Neural cell (in vitro differentiated cells): ENCODE measurements at regions not wholly inside any gene's neighbourhood (a gene's known extent, or its start where the extent isn't known, plus 50 kb on each side); places are given as distances from the start of the nearest gene placed in this dataset.

Experiments used
- H2AFZ ChIP-seq: fragments of 200-600, 300-800 bp; sonication (generic), shearing (Covaris generic); 2 replicates; pipeline ENCODE4 v1.6.0; 2014; ENCODE audit warnings: low read depth, mild to moderate bottlenecking, antibody characterized with exemption, low read length, moderate library complexity
- H3F3A ChIP-seq: fragments of 200-600 bp; shearing (Covaris generic); 2 replicates; pipeline ENCODE4 v1.6.1; 2016; ENCODE audit warnings: mild to moderate bottlenecking, moderate library complexity, mixed read lengths, antibody characterized with exemption, low read length; ENCODE audit not compliant: insufficient read depth, poor library complexity, severe bottlenecking
- H3K27ac ChIP-seq: fragments of 200-600, 300-800 bp; sonication (generic), shearing (Covaris generic); 2 replicates; pipeline ENCODE4 v1.5.1; 2014; ENCODE audit warnings: mild to moderate bottlenecking, low read length, moderate library complexity
- H3K27me3 ChIP-seq: fragments of 300-800, 200-600 bp; sonication (generic), shearing (Covaris generic); 2 replicates; pipeline ENCODE4 v1.6.0; 2014; ENCODE audit warnings: mild to moderate bottlenecking, low read depth, low read length, moderate library complexity; ENCODE audit not compliant: insufficient read depth
- H3K36me3 ChIP-seq: fragments of 300-800, 200-600 bp; sonication (generic), shearing (Covaris generic); 2 replicates; pipeline ENCODE4 v1.5.1; 2014; ENCODE audit warnings: mild to moderate bottlenecking, antibody characterized with exemption, low read length, moderate library complexity; ENCODE audit not compliant: insufficient read depth
- H3K4me2 ChIP-seq: fragments of 300-800, 200-600 bp; sonication (generic), shearing (Covaris generic); 2 replicates; pipeline ENCODE4 v1.6.0; 2014; ENCODE audit warnings: mild to moderate bottlenecking, low read length
- H3K4me3 ChIP-seq: fragments of 300-800, 200-600 bp; sonication (generic), shearing (Covaris generic); 2 replicates; pipeline ENCODE4 v1.5.1; 2014; ENCODE audit warnings: mild to moderate bottlenecking, low read length, moderate library complexity
- H3K79me2 ChIP-seq: fragments of 200-600 bp; shearing (Covaris generic); replicated peaks from 2 replicates; pipeline ENCODE4 v1.6.0; 2014; ENCODE audit warnings: mild to moderate bottlenecking, low read length, moderate library complexity; ENCODE audit not compliant: insufficient read depth
- H3K9ac ChIP-seq: fragments of 300-800, 200-600 bp; sonication (generic), shearing (Covaris generic); 2 replicates; pipeline ENCODE4 v1.6.1; 2016; ENCODE audit warnings: mild to moderate bottlenecking, low read length, mixed read lengths
- H3K9me2 ChIP-seq: fragments of 200-600 bp; shearing (Covaris generic); 2 replicates; pipeline ENCODE4 v1.6.1; 2016; ENCODE audit warnings: mild to moderate bottlenecking, low read length, mixed read lengths; ENCODE audit not compliant: insufficient read depth
- H3K9me3 ChIP-seq: fragments of 200-600, 300-800 bp; sonication (generic), shearing (Covaris generic); 2 replicates; pipeline ENCODE4 v1.6.1; 2016; ENCODE audit warnings: mild to moderate bottlenecking, mixed run types, low read length, moderate library complexity, mixed read lengths
- H4K20me1 ChIP-seq: fragments of 200-600 bp; shearing (Covaris generic); 2 replicates; pipeline ENCODE4 v1.6.1; 2016; ENCODE audit warnings: mild to moderate bottlenecking, mixed run types; ENCODE audit not compliant: insufficient read depth
- CTCF ChIP-seq: fragments of 450-650 bp; IDR thresholded peaks from 2 replicates; pipeline ENCODE4 v1.5.1; 2014; ENCODE audit warnings: antibody characterized with exemption, mild to moderate bottlenecking, moderate library complexity; ENCODE audit not compliant: poor library complexity, severe bottlenecking
- EP300 ChIP-seq: fragments of 450-650 bp; conservative IDR thresholded peaks from 2 replicates; pipeline ENCODE4 v1.6.1; 2014; ENCODE audit warnings: antibody characterized with exemption, mild to moderate bottlenecking, moderate library complexity; ENCODE audit not compliant: poor library complexity, severe bottlenecking
- EZH2 ChIP-seq: fragments of 200-600, 300-800 bp; shearing (Covaris generic), sonication (generic); IDR thresholded peaks from 2 replicates; pipeline ENCODE4 v1.6.1; 2014; ENCODE audit warnings: antibody characterized with exemption, low read length, borderline replicate concordance, mild to moderate bottlenecking; ENCODE audit not compliant: insufficient read depth, poor library complexity, severe bottlenecking
- MXI1 ChIP-seq: fragments of 450-650 bp; conservative IDR thresholded peaks from 2 replicates; pipeline ENCODE4 v1.6.1; 2014; ENCODE audit warnings: antibody characterized with exemption, mild to moderate bottlenecking; ENCODE audit not compliant: poor library complexity, severe bottlenecking
- POLR2AphosphoS5 ChIP-seq: IDR thresholded peaks from 2 replicates; pipeline ENCODE4 v1.6.1; 2012
- RAD21 ChIP-seq: fragments of 450-650 bp; conservative IDR thresholded peaks from 2 replicates; pipeline ENCODE4 v1.6.1; 2014; ENCODE audit warnings: antibody characterized with exemption, mild to moderate bottlenecking, moderate library complexity
- REST ChIP-seq: IDR thresholded peaks from 2 replicates; pipeline ENCODE4 v1.6.1; 2012; ENCODE audit warnings: borderline replicate concordance
- SMC3 ChIP-seq: fragments of 450-650 bp; conservative IDR thresholded peaks from 2 replicates; pipeline ENCODE4 v1.6.1; 2014; ENCODE audit warnings: antibody characterized with exemption, mild to moderate bottlenecking, moderate library complexity; ENCODE audit not compliant: poor library complexity
- TAF1 ChIP-seq: IDR thresholded peaks from 2 replicates; pipeline ENCODE4 v1.6.1; 2012; ENCODE audit warnings: low read depth

GRCh38 chr14:32009976-32010581 lies 67.0 kb upstream of the ARHGAP5 start:
- H3K4me2 ChIP-seq, result no peak overlapping the region

GRCh38 chr14:32010604-32011125 lies 66.4 kb upstream of the ARHGAP5 start:
- H3K9ac ChIP-seq, result no peak overlapping the region

More at GRCh38 chr14:32009976-32010581, 67.0 kb upstream of the ARHGAP5 start:
- H2AFZ ChIP-seq, result no peak overlapping the region
- H3K9me3 ChIP-seq, result no peaks in the 10 kb centered on the region
- no peaks in the 10 kb centered on the region for H3K36me3 ChIP-seq
- no peak overlapping the region for H3K9ac ChIP-seq
- H3K9me2 ChIP-seq, result no peaks in the 10 kb centered on the region
- H3K4me3 ChIP-seq, result no peak overlapping the region
- no peaks in the 10 kb centered on the region for H3K27me3 ChIP-seq
- H4K20me1 ChIP-seq, result no peaks in the 10 kb centered on the region
- H3F3A ChIP-seq, result no peaks in the 10 kb centered on the region
- no peak overlapping the region for H3K27ac ChIP-seq
- no peaks in the 10 kb centered on the region for H3K79me2 ChIP-seq
- TF ChIP-seq TAF1 (no peak), CTCF (no peak), POLR2AphosphoS5 (no peak), EP300 (no peak), EZH2 (no peak), MXI1 (no peak)

More at GRCh38 chr14:32010604-32011125, 66.4 kb upstream of the ARHGAP5 start:
- H3K9me3 ChIP-seq, result no peaks in the 10 kb centered on the region
- no peaks in the 10 kb centered on the region for H3K27me3 ChIP-seq
- TF ChIP-seq EZH2 (no peak), POLR2AphosphoS5 (no peak), SMC3 (no peak), MXI1 (no peak), EP300 (no peak), TAF1 (no peak), REST (no peak), CTCF (no peak), RAD21 (no peak)
- no peak overlapping the region for H3K4me3 ChIP-seq
- no peaks in the 10 kb centered on the region for H3K79me2 ChIP-seq
- H3K9me2 ChIP-seq, result no peaks in the 10 kb centered on the region
- H3K36me3 ChIP-seq, result no peaks in the 10 kb centered on the region
- H2AFZ ChIP-seq, result no peak overlapping the region
- no peaks in the 10 kb centered on the region for H3F3A ChIP-seq
- no peak overlapping the region for H3K27ac ChIP-seq
- no peaks in the 10 kb centered on the region for H4K20me1 ChIP-seq
- H3K4me2 ChIP-seq, result no peak overlapping the region
